ENCODE measurements at regions not wholly inside any gene's neighbourhood (a gene's known extent, or its start where the extent isn't known, plus 50 kb on each side); places are given as distances from the start of the nearest gene placed in this dataset.

- no peaks in the 10 kb centered on the region; a peak in 1 of 7 replicates for H3K4me1 ChIP-seq (replicated peaks in 1 of 4; ENCODE audit: control insufficient read depth in 3 of 4, insufficient read depth in 4 of 4, low read length in 3 of 4)
- no peak overlapping the region for H3K56ac ChIP-seq (replicated peaks; ENCODE audit: insufficient read length, low read depth, low read length)
- no peak overlapping the region for H3K27ac ChIP-seq (ENCODE audit: low read depth, low read length)
- H2AFZ ChIP-seq (ENCODE audit: low read length), result no peak overlapping the region
- no peak overlapping the region for H3K4me2 ChIP-seq (ENCODE audit: insufficient read depth in 1 of 2, low read depth in 2 of 2, low read length in 2 of 2)
- WGBS, 2 experiments (ENCODE audit: extremely low coverage in 1 of 2, insufficient coverage in 1 of 2, insufficient read length in 1 of 2, insufficient replicate concordance in 2 of 2, low coverage in 1 of 2, low lambda C conversion rate in 2 of 2, missing lambda C conversion rate in 1 of 2), result 4% methylated on average over 2 of the region's 2 CpGs; no CpG with 5 or more reads in 1 of the 2 experiments
- no peaks in the 10 kb centered on the region for H3K36me3 ChIP-seq (ENCODE audit: control insufficient read depth in 2 of 4, insufficient read depth in 4 of 4, low read length in 3 of 4)
- no peak overlapping the region for H2BK5ac ChIP-seq (ENCODE audit: low read depth, low read length)
- no peak overlapping the region for H2AK5ac ChIP-seq (ENCODE audit: low read depth, low read length)
- no peak overlapping the region for H3K4ac ChIP-seq (replicated peaks; ENCODE audit: insufficient read length, low read depth, low read length)
- no peaks in the 10 kb centered on the region for H3K27me3 ChIP-seq (replicated peaks in 1 of 4; ENCODE audit: control insufficient read depth in 3 of 4, extremely low read depth in 1 of 4, insufficient read depth in 3 of 4, low read length in 3 of 4)
- POLR2A ChIA-PET (ENCODE audit: partially characterized antibody), result no interaction called here
- H3K18ac ChIP-seq (ENCODE audit: extremely low read depth, low read length), result no peak overlapping the region
- H4K8ac ChIP-seq (ENCODE audit: extremely low read depth, insufficient read depth, low read length), result no peak overlapping the region
- CTCF ChIA-PET (ENCODE audit: partially characterized antibody), result no interaction called here
- no peak overlapping the region for H2BK20ac ChIP-seq (ENCODE audit: low read length)
- H3K79me1 ChIP-seq (ENCODE audit: low read depth, low read length), result no peaks in the 10 kb centered on the region
- H3K23me2 ChIP-seq (ENCODE audit: low read depth, low read length), result no peaks in the 10 kb centered on the region
- FAIRE-seq (no peak), DNase-seq (ENCODE audit: low read depth in 1 of 2, low spot score in 2 of 2) (no peak)
- H4K91ac ChIP-seq (replicated peaks; ENCODE audit: insufficient read length, low read length), result no peak overlapping the region
- H2BK15ac ChIP-seq (ENCODE audit: low read length), result no peak overlapping the region
- no peaks in the 10 kb centered on the region for H4K20me1 ChIP-seq (replicated peaks in 1 of 2; ENCODE audit: control insufficient read depth in 1 of 2, insufficient read depth in 2 of 2, low read length in 2 of 2)
- no peak overlapping the region for H2BK12ac ChIP-seq (ENCODE audit: low read depth, low read length)
- H3K9me3 ChIP-seq (ENCODE audit: insufficient read depth in 2 of 2, low read depth in 1 of 2, low read length in 1 of 2), result no peaks in the 10 kb centered on the region
- no peak overlapping the region for H3K14ac ChIP-seq (ENCODE audit: insufficient read length)
- H3K79me2 ChIP-seq (ENCODE audit: control insufficient read depth in 1 of 2, insufficient read depth in 2 of 2, low read length in 2 of 2), result no peaks in the 10 kb centered on the region
- TF ChIP-seq ATF2 (IDR thresholded peaks at IDR 0.05; ENCODE audit: low read length) (no peak), SIN3A (conservative IDR thresholded peaks at IDR 0.05 in 1 of 2, IDR thresholded peaks at IDR 0.05 in 1 of 2; ENCODE audit: low read depth in 1 of 2, low read length in 2 of 2) (no peak), SAP30 (IDR thresholded peaks at IDR 0.05; ENCODE audit: insufficient read depth, insufficient replicate concordance, low read length) (no peak), ASH2L (IDR thresholded peaks at IDR 0.05; ENCODE audit: low read length) (no peak), RFX5 (IDR thresholded peaks at IDR 0.05; ENCODE audit: borderline replicate concordance, low read depth, low read length) (no peak), CHD1 (IDR thresholded peaks at IDR 0.05; ENCODE audit: low read depth, low read length) (no peak), JUN (IDR thresholded peaks at IDR 0.05; ENCODE audit: low read depth, low read length) (no peak), MAFK (IDR thresholded peaks at IDR 0.05; ENCODE audit: low read depth, low read length) (no peak)
- no peak overlapping the region for H3K9ac ChIP-seq (replicated peaks in 1 of 4; ENCODE audit: extremely low read depth in 1 of 4, low read depth in 3 of 4, low read length in 3 of 4)
- H2BK120ac ChIP-seq (replicated peaks; ENCODE audit: low read depth, low read length), result no peak overlapping the region
- H3K23ac ChIP-seq (ENCODE audit: insufficient read length), result no peak overlapping the region
- no peak overlapping the region for H4K5ac ChIP-seq (ENCODE audit: insufficient read length, low read depth, low read length)
- no peak overlapping the region for H3K4me3 ChIP-seq (ENCODE audit: extremely low read depth in 1 of 4, insufficient read depth in 2 of 4, low read depth in 3 of 4, low read length in 4 of 4)
These were observed 794.9 kb downstream of the TLE4 start for GRCh38 chr9:80366626-80367025.
